H9 (cell line): ENCODE measurements at regions not wholly inside any gene's neighbourhood (a gene's known extent, or its start where the extent isn't known, plus 50 kb on each side); places are given as distances from the start of the nearest gene placed in this dataset.

Experiments used
- DNase-seq: peaks from one replicate; pipeline ENCODE4 v3.0.0-alpha.2; 2017
- H2AFZ ChIP-seq: one replicate; pipeline ENCODE4 v1.6.1; 2013; ENCODE audit warnings: mild to moderate bottlenecking, low read length, control low read depth, moderate library complexity
- H2AK5ac ChIP-seq: 2 replicates; pipeline ENCODE4 v1.6.1; 2013; ENCODE audit warnings: low read length, control low read depth, mixed read lengths; ENCODE audit not compliant: insufficient read length
- H2BK120ac ChIP-seq: one replicate; pipeline ENCODE4 v1.6.1; 2013; ENCODE audit warnings: low read depth, mild to moderate bottlenecking, low read length, control low read depth, inconsistent platforms; ENCODE audit not compliant: poor library complexity, severe bottlenecking
- H2BK12ac ChIP-seq: 2 replicates; pipeline ENCODE4 v1.6.1; 2013; ENCODE audit warnings: low read length, control low read depth, mixed read lengths, low read depth; ENCODE audit not compliant: insufficient read length
- H2BK15ac ChIP-seq: 2 replicates; pipeline ENCODE4 v1.6.1; 2013; ENCODE audit warnings: low read depth, low read length, control low read depth
- H2BK20ac ChIP-seq: one replicate; pipeline ENCODE4 v1.6.1; 2013; ENCODE audit warnings: low read depth, mild to moderate bottlenecking, low read length, control low read depth, inconsistent platforms; ENCODE audit not compliant: poor library complexity, severe bottlenecking
- H2BK5ac ChIP-seq: 2 replicates; pipeline ENCODE4 v1.6.1; 2013; ENCODE audit warnings: low read length, control low read depth, mixed read lengths; ENCODE audit not compliant: insufficient read length
- H3K14ac ChIP-seq: 2 replicates; pipeline ENCODE4 v1.6.1; 2013; ENCODE audit warnings: low read length, control low read depth; ENCODE audit not compliant: insufficient read depth
- H3K18ac ChIP-seq: 2 replicates; pipeline ENCODE4 v1.6.1; 2013; ENCODE audit warnings: low read depth, mild to moderate bottlenecking, mixed read lengths, low read length, control low read depth; ENCODE audit not compliant: insufficient read length
- H3K23ac ChIP-seq: 2 replicates; pipeline ENCODE4 v1.6.1; 2013; ENCODE audit warnings: low read length, control low read depth, mixed read lengths, low read depth; ENCODE audit not compliant: insufficient read length
- H3K23me2 ChIP-seq: 2 replicates; pipeline ENCODE4 v1.6.1; 2013; ENCODE audit warnings: low read depth, mild to moderate bottlenecking, mixed read lengths, low read length, control low read depth; ENCODE audit not compliant: insufficient read length, poor library complexity, severe bottlenecking
- H3K27ac ChIP-seq: 2 replicates; pipeline ENCODE4 v1.5.1; 2013; ENCODE audit warnings: low read length, control low read depth, mixed read lengths, low read depth; ENCODE audit not compliant: insufficient read length
- H3K27me3 ChIP-seq: 2 replicates; pipeline ENCODE4 v1.6.1; 2013; ENCODE audit warnings: low read length, control low read depth, inconsistent platforms; ENCODE audit not compliant: insufficient read depth
- H3K4ac ChIP-seq: 2 replicates; pipeline ENCODE4 v1.6.1; 2013; ENCODE audit warnings: low read depth, mild to moderate bottlenecking, control low read depth, inconsistent platforms, low read length, moderate library complexity
- H3K4me1 ChIP-seq: 2 replicates; pipeline ENCODE4 v1.6.1; 2013; ENCODE audit warnings: low read length, control low read depth, inconsistent platforms; ENCODE audit not compliant: insufficient read depth
- H3K4me2 ChIP-seq: 2 replicates; pipeline ENCODE4 v1.6.1; 2013; ENCODE audit warnings: low read length, control low read depth, mixed read lengths; ENCODE audit not compliant: insufficient read length, insufficient read depth
- H3K56ac ChIP-seq: 2 replicates; pipeline ENCODE4 v1.6.1; 2013; ENCODE audit warnings: low read depth, mild to moderate bottlenecking, mixed read lengths, low read length, control low read depth; ENCODE audit not compliant: insufficient read length
- H3K79me1 ChIP-seq: 2 replicates; pipeline ENCODE4 v1.6.1; 2013; ENCODE audit warnings: low read depth, mild to moderate bottlenecking, moderate library complexity, low read length, control low read depth, inconsistent platforms; ENCODE audit not compliant: insufficient read depth, poor library complexity, severe bottlenecking
- H3K79me2 ChIP-seq: 2 replicates; pipeline ENCODE4 v1.6.1; 2013; ENCODE audit warnings: low read length, control low read depth, inconsistent platforms; ENCODE audit not compliant: insufficient read depth
- H3K9ac ChIP-seq: 2 replicates; pipeline ENCODE4 v1.6.1; 2013; ENCODE audit warnings: low read length, control low read depth, mixed read lengths; ENCODE audit not compliant: insufficient read length; ENCODE audit errors: extremely low read depth
- H3K9me3 ChIP-seq: one replicate; pipeline ENCODE4 v1.6.1; 2013; ENCODE audit warnings: low read depth, low read length, inconsistent platforms; ENCODE audit not compliant: control insufficient read depth
- H3T11ph ChIP-seq: one replicate; pipeline ENCODE4 v1.6.1; 2013; ENCODE audit warnings: mild to moderate bottlenecking, low read length, control low read depth, inconsistent platforms
- H4K20me1 ChIP-seq: one replicate; pipeline ENCODE4 v1.6.1; 2013; ENCODE audit not compliant: control insufficient read depth, insufficient read length, insufficient read depth
- H4K5ac ChIP-seq: 2 replicates; pipeline ENCODE4 v1.6.1; 2013; ENCODE audit warnings: low read depth, mild to moderate bottlenecking, mixed read lengths, low read length, control low read depth; ENCODE audit not compliant: insufficient read length
- H4K8ac ChIP-seq: replicated peaks from 2 replicates; pipeline ENCODE4 v1.6.1; 2013; ENCODE audit warnings: low read length, control low read depth, mixed read lengths, low read depth; ENCODE audit not compliant: insufficient read length
- H4K91ac ChIP-seq: 2 replicates; pipeline ENCODE4 v1.6.1; 2013; ENCODE audit warnings: low read depth, mild to moderate bottlenecking, moderate library complexity, mixed read lengths, low read length, control low read depth; ENCODE audit not compliant: insufficient read length
- H3K27ac Mint-ChIP-seq, 3 experiments: 2 replicates in 2 of 3; 3 replicates in 1 of 3; pipeline ENCODE4 v1.8.0; 2020 to 2021; ENCODE audit warnings: mixed read lengths in 3 of 3, mild to moderate bottlenecking in 1 of 3, moderate library complexity in 1 of 3
- H3K27me3 Mint-ChIP-seq: 2 replicates; pipeline ENCODE4 v1.8.0; 2021; ENCODE audit warnings: low read depth, mild to moderate bottlenecking, moderate library complexity, mixed read lengths
- H3K36me3 Mint-ChIP-seq, 3 experiments: 2 replicates in 2 of 3; 3 replicates in 1 of 3; pipeline ENCODE4 v1.8.0; 2020 to 2021; ENCODE audit warnings: low read depth in 3 of 3, mixed read lengths in 3 of 3; ENCODE audit not compliant: insufficient read depth in 1 of 3
- H3K4me1 Mint-ChIP-seq, 2 experiments: 2 replicates each; pipeline ENCODE4 v1.8.0; 2020; ENCODE audit warnings: mixed read lengths in 2 of 2
- H3K4me3 Mint-ChIP-seq, 2 experiments: 2 replicates in 1 of 2; 3 replicates in 1 of 2; pipeline ENCODE4 v1.8.0; 2020 to 2021; ENCODE audit warnings: mild to moderate bottlenecking in 2 of 2, mixed read lengths in 2 of 2, moderate library complexity in 1 of 2
- H3K9me3 Mint-ChIP-seq, 2 experiments: 2 replicates in 1 of 2; 3 replicates in 1 of 2; pipeline ENCODE4 v1.8.0; 2020; ENCODE audit warnings: mild to moderate bottlenecking in 2 of 2, mixed read lengths in 2 of 2, moderate library complexity in 1 of 2
- WGBS: extraction: QIAGEN DNeasy Blood & Tissue Kit; methylation state at CpG from one replicate; pipeline ENCODE4 v1.1.7; 2013; ENCODE audit warnings: missing lambda C conversion rate, low lambda C conversion rate, mixed read lengths; ENCODE audit not compliant: insufficient read length; ENCODE audit errors: extremely low coverage; 5-methylcytosine and 5-hydroxymethylcytosine counted together
- TF ChIP-seq, protein P1 (sequence below): fragments of 200-600 bp; sonication (generic); conservative IDR thresholded peaks from 3 replicates; pipeline ENCODE4 v1.8.0; 2021; ENCODE audit warnings: antibody characterized with exemption, mild to moderate bottlenecking

DNA sequence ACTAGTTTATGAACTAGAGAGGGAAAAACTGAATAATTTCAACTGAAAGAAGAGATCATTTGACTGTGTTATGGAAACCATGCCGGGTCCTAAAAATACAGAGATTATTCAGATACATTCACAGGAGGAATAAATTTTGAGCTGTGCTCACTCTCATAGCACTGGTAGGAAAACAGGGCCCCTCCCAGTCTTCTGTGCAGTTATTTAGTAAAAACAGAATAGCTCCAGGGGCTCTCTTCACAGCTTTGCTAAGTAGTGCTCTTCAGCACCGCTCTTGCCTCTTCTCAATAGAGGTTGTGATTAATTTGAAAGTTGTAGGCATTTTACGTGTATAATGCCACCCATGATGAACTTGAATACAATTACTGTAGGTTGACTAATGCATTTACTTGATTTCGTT is 435.9 kb upstream of the PDE3A start:
- Histone ChIP-seq H3K27me3 (no peaks in the 10 kb centered on the region), H3K23ac (no peak overlapping the region), H3T11ph (no peak overlapping the region), H3K18ac (no peak overlapping the region), H2BK15ac (no peak overlapping the region), H3K14ac (no peak overlapping the region), H3K9ac (no peak overlapping the region), H3K4me1 (no peaks in the 10 kb centered on the region), H4K5ac (no peak overlapping the region), H4K8ac (no peak overlapping the region), H3K4ac (no peak overlapping the region), H3K9me3 (no peaks in the 10 kb centered on the region), H2AK5ac (no peak overlapping the region), H3K23me2 (no peaks in the 10 kb centered on the region), H4K20me1 (no peaks in the 10 kb centered on the region), H3K4me2 (no peak overlapping the region), H2BK120ac (no peak overlapping the region), H3K56ac (no peak overlapping the region), H2BK12ac (no peak overlapping the region), H4K91ac (no peak overlapping the region), H2AFZ (no peak overlapping the region), H3K79me1 (no peaks in the 10 kb centered on the region), H3K79me2 (no peaks in the 10 kb centered on the region), H2BK5ac (no peak overlapping the region), H2BK20ac (no peak overlapping the region), H3K27ac (no peak overlapping the region)
- no peaks in the 10 kb centered on the region for H3K36me3 Mint-ChIP-seq
- H3K4me1 Mint-ChIP-seq: peaks cover 0 to 5% of the 10 kb centered on the region in 2 experiments; a peak in 1 of 4 replicates
- TF ChIP-seq, protein P1, sequence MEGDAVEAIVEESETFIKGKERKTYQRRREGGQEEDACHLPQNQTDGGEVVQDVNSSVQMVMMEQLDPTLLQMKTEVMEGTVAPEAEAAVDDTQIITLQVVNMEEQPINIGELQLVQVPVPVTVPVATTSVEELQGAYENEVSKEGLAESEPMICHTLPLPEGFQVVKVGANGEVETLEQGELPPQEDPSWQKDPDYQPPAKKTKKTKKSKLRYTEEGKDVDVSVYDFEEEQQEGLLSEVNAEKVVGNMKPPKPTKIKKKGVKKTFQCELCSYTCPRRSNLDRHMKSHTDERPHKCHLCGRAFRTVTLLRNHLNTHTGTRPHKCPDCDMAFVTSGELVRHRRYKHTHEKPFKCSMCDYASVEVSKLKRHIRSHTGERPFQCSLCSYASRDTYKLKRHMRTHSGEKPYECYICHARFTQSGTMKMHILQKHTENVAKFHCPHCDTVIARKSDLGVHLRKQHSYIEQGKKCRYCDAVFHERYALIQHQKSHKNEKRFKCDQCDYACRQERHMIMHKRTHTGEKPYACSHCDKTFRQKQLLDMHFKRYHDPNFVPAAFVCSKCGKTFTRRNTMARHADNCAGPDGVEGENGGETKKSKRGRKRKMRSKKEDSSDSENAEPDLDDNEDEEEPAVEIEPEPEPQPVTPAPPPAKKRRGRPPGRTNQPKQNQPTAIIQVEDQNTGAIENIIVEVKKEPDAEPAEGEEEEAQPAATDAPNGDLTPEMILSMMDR: no peak
- H3K27ac Mint-ChIP-seq: no peak overlapping the region
- no peak for DNase-seq
- H3K4me3 Mint-ChIP-seq: no peak overlapping the region
- no peaks in the 10 kb centered on the region for H3K9me3 Mint-ChIP-seq
- H3K27me3 Mint-ChIP-seq: no peaks in the 10 kb centered on the region
- no CpG with 5 or more reads among the region's 4 CpGs for WGBS
